HG02885 (cell line): ENCODE measurements at regions not wholly inside any gene's neighbourhood (a gene's known extent, or its start where the extent isn't known, plus 50 kb on each side); places are given as distances from the start of the nearest gene placed in this dataset.
A peak's percentile ranks its signal among the peaks of the same experiment; 100 is the strongest.

Experiments used
- ATAC-seq: cut with Tn5 transposase; IDR thresholded peaks from one replicate; pipeline ENCODE4 v1.9.1; 2021; ENCODE audit warnings: mild to moderate bottlenecking; ENCODE audit not compliant: unreplicated experiment, poor library complexity

GRCh38 chr20:60403105-60403741 lies 445.0 kb downstream of the CDH26 start:
- ATAC-seq = peak; percentile 76

DNA sequence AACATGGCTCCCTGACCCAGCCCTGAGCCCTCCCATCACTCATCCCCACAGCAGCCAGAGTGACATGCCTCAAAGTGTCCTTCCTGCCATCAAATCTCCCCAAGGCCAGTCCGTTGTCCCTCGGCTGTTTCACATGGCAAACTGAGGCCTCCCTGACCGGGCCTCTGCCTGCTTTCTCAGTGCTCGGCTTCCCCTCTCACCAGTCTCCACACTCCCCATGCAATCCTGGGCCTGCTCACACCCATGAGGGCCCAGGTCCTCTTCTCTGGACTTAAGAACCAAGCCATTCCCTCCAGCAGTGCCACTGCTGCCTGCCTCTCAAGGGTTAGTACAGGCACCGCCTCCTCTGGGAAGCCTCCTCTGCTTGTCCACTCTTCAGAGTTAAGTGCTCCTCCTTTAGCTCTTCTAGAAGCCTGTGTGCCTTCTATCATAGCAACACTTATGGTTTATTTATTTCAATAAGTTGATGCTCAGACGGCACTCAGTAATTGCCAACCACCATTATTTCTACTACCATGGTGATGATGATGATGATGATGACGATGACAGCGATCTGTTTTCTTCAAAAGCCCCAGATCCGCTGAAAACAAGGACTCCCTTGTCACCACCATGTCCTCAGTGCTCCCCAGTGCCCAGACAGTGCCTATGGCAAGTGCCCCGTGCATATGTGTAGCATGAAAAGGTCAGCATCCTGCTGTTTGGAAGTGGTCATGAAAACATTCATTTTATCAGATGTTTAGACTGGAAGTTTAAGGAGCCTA lies 449.0 kb downstream of the CDH26 start:
- no peak for ATAC-seq

DNA sequence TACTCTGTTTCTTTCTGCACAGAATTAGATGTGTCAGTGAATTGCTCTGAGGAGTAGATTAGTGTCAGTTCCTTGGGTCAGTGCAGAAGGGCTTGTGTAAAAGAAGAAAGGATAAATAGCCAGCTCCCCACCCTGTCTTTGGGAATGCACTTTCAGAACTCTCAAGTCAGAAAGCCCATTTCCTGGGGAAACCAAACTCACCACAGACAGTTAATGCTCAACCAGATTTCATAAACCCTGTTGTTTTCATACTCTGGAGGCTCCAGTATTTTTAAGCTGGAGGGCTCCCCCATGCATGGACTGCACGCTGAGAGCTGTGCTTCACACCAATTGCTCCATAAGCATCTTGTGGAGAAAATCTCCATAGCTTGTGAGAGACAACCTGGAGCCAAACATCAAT lies 449.7 kb downstream of the CDH26 start:
- no peak for ATAC-seq

- no peak for ATAC-seq
Measured at GRCh38 chr20:60408435-60408834, 450.2 kb downstream of the CDH26 start.

- ATAC-seq = no peak
Measured at GRCh38 chr20:60410618-60411264, 452.5 kb downstream of the CDH26 start.

DNA sequence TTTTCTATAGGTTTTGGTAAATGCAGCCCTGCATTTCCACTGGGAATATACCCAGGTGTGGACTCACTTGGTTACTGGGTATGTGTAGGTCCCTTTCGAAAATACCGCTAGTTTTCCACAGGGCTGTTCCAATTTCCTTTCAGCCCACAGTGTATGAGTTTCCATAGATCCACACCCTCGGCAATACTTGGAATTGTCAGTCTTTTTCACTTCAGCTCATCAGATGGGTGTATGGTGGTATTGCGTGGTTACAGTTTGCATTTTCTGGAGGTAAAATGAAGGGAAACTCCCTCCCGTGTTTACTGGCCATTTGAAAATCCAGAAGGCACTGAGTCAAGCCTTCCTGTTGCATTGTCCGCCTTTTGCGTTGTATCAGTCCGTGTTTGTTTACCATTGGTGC lies 453.6 kb downstream of the CDH26 start:
- no peak for ATAC-seq

GRCh38 chr20:60420676-60421229 lies 462.5 kb downstream of the CDH26 start:
- no peak for ATAC-seq

- ATAC-seq = no peak
Measured at GRCh38 chr20:60422848-60423247, 464.6 kb downstream of the CDH26 start.

DNA sequence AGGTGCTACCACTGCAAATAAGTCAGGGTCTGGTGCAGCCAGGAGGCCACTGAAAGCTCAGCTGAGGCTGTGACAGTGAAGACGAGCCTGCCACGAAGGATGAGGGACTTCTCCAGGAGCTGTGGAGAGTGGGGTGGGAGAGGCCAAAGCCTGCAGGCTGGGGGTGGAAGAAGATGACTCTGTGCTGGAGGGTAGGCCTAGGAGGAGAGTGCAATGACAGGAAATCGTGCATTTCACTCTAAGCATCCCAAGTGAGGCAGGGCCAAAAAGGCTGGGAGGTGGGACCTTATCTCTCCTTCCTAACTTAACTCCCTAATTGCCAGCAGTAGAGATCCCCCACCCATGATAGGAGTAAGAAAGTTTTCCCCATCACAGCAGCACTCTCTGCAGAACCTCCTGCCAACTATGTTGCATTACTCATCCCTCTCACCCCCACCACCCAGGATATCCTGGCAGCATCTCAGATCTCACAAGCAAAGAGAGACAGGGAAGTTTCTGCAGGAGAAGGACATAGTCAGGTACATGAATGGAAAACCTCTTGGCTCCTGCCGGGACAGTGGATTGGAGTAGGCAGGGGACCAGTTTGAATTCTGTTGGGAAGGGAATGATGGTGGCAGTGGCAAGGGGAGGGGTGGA lies 466.2 kb downstream of the CDH26 start:
- ATAC-seq = no peak

- no peak for ATAC-seq
Measured at GRCh38 chr20:60427516-60427915, 469.3 kb downstream of the CDH26 start.

GRCh38 chr20:60428651-60429050 lies 470.4 kb downstream of the CDH26 start:
- ATAC-seq = no peak

DNA sequence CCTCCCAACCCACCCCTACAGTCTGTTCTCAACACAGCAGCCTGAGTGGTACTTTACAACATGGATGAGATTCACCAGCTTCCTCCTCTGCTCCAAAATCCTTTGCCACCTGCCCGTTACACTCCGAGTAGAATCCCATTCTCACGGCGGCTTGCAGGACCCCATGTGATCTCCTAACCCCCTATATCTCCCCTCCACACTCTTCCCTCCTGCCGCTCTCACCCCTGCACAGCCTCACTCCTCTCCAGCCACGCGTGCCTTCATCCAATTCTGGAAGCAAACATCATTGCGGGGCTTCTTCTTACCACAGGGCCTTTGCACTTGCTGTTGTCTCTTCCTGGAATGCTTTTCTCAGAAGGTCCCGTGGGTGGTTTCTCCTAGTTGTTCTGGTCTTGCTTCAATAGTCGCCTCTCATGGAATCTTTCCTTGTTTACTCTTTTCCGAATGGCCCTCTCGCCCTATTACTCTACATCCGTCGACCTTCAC lies 472.3 kb downstream of the CDH26 start:
- no peak for ATAC-seq

DNA sequence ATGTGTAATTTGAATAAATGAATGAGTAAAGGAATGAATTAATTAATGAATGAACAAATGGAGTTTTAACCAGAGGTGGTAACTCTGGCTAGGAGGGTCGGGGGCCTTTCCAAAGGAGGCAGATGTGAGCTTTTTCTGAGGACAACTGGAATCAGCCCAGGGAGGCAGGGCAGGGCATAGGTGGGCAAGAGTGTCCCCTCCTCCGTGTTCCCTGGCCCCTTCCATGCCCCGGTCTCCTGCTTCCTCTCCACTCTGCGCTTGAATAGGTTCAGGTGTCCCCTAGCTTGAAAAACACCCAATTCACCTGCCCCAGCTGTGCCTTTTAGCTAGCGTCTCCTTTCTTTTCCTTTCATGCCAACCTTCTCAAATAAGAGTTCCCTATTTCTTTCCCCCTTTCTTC lies 473.1 kb downstream of the CDH26 start:
- no peak for ATAC-seq

DNA sequence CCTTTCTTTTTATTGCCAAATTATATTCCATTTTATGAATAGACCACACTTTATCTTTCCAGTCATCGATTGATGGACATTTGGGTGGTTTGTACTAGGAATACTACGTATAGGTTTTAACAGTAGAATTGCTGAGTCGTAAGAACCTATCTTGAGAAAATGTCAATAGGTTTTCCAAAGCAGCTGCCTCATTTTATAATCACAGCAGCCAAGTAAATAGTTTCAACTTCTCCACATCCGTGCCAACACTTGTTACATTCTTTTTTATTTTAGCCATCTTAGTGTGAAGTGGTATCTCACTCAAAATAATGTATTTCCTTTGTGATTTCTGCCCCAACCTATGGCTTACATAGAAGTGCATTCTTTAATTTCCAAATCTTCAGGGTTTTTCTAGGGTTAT lies 479.2 kb downstream of the CDH26 start:
- ATAC-seq = no peak

GRCh38 chr20:60446267-60447111 lies 488.3 kb downstream of the CDH26 start:
- ATAC-seq = peak; percentile 58

DNA sequence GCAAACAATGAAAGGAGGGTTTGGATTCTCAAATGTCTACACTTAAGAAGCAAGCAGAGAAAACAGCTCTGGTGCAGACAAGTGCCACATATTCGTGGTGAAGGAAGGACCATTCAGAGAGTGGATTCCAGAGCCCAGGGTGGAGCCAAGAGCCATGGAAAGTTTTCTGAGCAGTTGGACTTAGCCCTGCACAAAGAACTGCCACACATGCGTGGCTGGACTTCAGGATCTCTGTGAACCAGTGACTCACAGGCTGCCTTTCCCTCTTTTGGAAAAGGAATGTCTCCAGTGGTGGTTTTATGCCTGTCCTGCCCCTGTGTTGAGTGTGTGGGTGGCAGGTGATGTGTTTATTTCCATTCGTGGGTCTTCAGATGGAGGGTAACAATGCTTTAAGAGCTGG lies 489.5 kb downstream of the CDH26 start:
- no peak for ATAC-seq

GRCh38 chr20:60453388-60454246 lies 495.4 kb downstream of the CDH26 start:
- no peak for ATAC-seq

GRCh38 chr20:60454491-60454890 lies 496.3 kb downstream of the CDH26 start:
- ATAC-seq = no peak

DNA sequence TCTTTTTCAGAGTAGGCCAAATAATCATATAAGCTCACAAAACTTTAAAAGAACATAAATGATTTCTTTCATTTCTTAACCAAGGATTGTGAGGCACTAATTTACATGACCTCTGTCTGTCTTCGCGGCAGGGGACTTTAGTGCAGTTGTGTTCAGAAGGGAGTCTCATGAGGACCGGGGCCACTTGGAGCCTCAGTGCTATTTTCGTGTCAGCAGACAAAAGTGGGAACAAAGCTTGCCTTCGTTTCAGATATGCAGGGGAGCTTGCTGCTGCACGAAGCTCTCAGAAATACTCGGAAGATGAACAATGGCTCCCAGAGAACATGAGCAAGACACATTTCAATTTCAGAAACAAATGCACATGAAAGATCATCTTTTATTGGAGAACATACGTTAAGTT lies 497.0 kb downstream of the CDH26 start:
- ATAC-seq = no peak
